Nephron progenitor cell (in vitro differentiated cells): ENCODE measurements at regions not wholly inside any gene's neighbourhood (a gene's known extent, or its start where the extent isn't known, plus 50 kb on each side); places are given as distances from the start of the nearest gene placed in this dataset.

Experiments
- DNase-seq: peaks from one replicate; pipeline ENCODE4 v3.0.0; 2021
- H3K27ac Mint-ChIP-seq: 2 replicates; pipeline ENCODE4 v1.8.0; 2021; ENCODE audit warnings: mild to moderate bottlenecking, moderate library complexity, mixed read lengths
- H3K27me3 Mint-ChIP-seq: 2 replicates; pipeline ENCODE4 v1.8.0; 2021; ENCODE audit warnings: mild to moderate bottlenecking, low read depth, mixed read lengths; ENCODE audit not compliant: poor library complexity
- H3K36me3 Mint-ChIP-seq: 2 replicates; pipeline ENCODE4 v1.8.0; 2021; ENCODE audit warnings: low read depth, mixed read lengths
- H3K4me1 Mint-ChIP-seq: 2 replicates; pipeline ENCODE4 v1.8.0; 2021; ENCODE audit warnings: mixed read lengths
- H3K4me3 Mint-ChIP-seq: 2 replicates; pipeline ENCODE4 v1.8.0; 2021; ENCODE audit warnings: mild to moderate bottlenecking, moderate library complexity, mixed read lengths
- H3K9me3 Mint-ChIP-seq: 2 replicates; pipeline ENCODE4 v1.8.0; 2021; ENCODE audit warnings: mild to moderate bottlenecking, moderate library complexity, mixed read lengths
- CTCF ChIP-seq: fragments of 200-600 bp; sonication (generic); IDR thresholded peaks from 2 replicates; pipeline ENCODE4 v1.5.0; 2021; ENCODE audit warnings: antibody characterized with exemption

- H3K27ac Mint-ChIP-seq, result no peak overlapping the region
- no peaks in the 10 kb centered on the region for H3K4me1 Mint-ChIP-seq
- peaks cover 23% of the 10 kb centered on the region for H3K9me3 Mint-ChIP-seq
- no peak for TF ChIP-seq CTCF
- no peaks in the 10 kb centered on the region for H3K27me3 Mint-ChIP-seq
- H3K4me3 Mint-ChIP-seq, result no peak overlapping the region
- DNase-seq, result no peak
- no peaks in the 10 kb centered on the region for H3K36me3 Mint-ChIP-seq
These were observed 321.6 kb upstream of the RNF32 start for GRCh38 chr7:156318926-156319325.

GRCh38 chr7:156318426-156318825 lies 322.1 kb upstream of the RNF32 start:
- no peaks in the 10 kb centered on the region for H3K4me1 Mint-ChIP-seq
- no peaks in the 10 kb centered on the region for H3K36me3 Mint-ChIP-seq

GRCh38 chr7:156309016-156309620 lies 331.5 kb upstream of the RNF32 start:
- TF ChIP-seq CTCF, result no peak
- Mint-ChIP-seq H3K36me3 (no peaks in the 10 kb centered on the region), H3K9me3 (no peaks in the 10 kb centered on the region), H3K27ac (no peak overlapping the region), H3K4me3 (no peak overlapping the region), H3K4me1 (no peaks in the 10 kb centered on the region), H3K27me3 (peaks cover 5% of the 10 kb centered on the region)
- no peak for DNase-seq

More at GRCh38 chr7:156318426-156318825, 322.1 kb upstream of the RNF32 start:
- no peaks in the 10 kb centered on the region for H3K27me3 Mint-ChIP-seq
- no peak for DNase-seq
- TF ChIP-seq CTCF, result no peak
- H3K9me3 Mint-ChIP-seq, result peaks cover 23% of the 10 kb centered on the region
- H3K4me3 Mint-ChIP-seq, result no peak overlapping the region
- no peak overlapping the region for H3K27ac Mint-ChIP-seq

- no peak overlapping the region for H3K4me3 Mint-ChIP-seq
- H3K4me1 Mint-ChIP-seq, result no peaks in the 10 kb centered on the region
- H3K27ac Mint-ChIP-seq, result no peak overlapping the region
- TF ChIP-seq CTCF, result no peak
- no peaks in the 10 kb centered on the region for H3K9me3 Mint-ChIP-seq
- H3K36me3 Mint-ChIP-seq, result no peaks in the 10 kb centered on the region
- DNase-seq, result no peak
- peaks cover 3% of the 10 kb centered on the region for H3K27me3 Mint-ChIP-seq
These were observed 333.4 kb upstream of the RNF32 start for GRCh38 chr7:156307193-156307592.

GRCh38 chr7:156305351-156305750 lies 335.2 kb upstream of the RNF32 start:
- H3K4me3 Mint-ChIP-seq, result no peak overlapping the region
- TF ChIP-seq CTCF, result no peak
- no peak for DNase-seq
- no peaks in the 10 kb centered on the region for H3K4me1 Mint-ChIP-seq
- H3K27me3 Mint-ChIP-seq, result no peaks in the 10 kb centered on the region
- H3K9me3 Mint-ChIP-seq, result peaks cover 8% of the 10 kb centered on the region
- H3K36me3 Mint-ChIP-seq, result no peaks in the 10 kb centered on the region
- no peak overlapping the region for H3K27ac Mint-ChIP-seq

- no peak for DNase-seq
- Mint-ChIP-seq H3K9me3 (peaks cover 42% of the 10 kb centered on the region), H3K27ac (no peak overlapping the region)
These were observed 357.8 kb upstream of the RNF32 start for GRCh38 chr7:156282816-156283215.

More at GRCh38 chr7:156282816-156283215, 357.8 kb upstream of the RNF32 start:
- Mint-ChIP-seq H3K4me1 (no peaks in the 10 kb centered on the region), H3K4me3 (no peak overlapping the region), H3K36me3 (peaks cover 6% of the 10 kb centered on the region), H3K27me3 (no peaks in the 10 kb centered on the region)
- no peak for TF ChIP-seq CTCF
